GM18868 (cell line): ENCODE measurements at regions not wholly inside any gene's neighbourhood (a gene's known extent, or its start where the extent isn't known, plus 50 kb on each side); places are given as distances from the start of the nearest gene placed in this dataset.

ENCODE experiments used
- ATAC-seq: cut with Tn5 transposase; IDR thresholded peaks from one replicate; pipeline ENCODE4 v1.9.1; 2021; ENCODE audit warnings: mild to moderate bottlenecking, moderate library complexity; ENCODE audit not compliant: unreplicated experiment

DNA sequence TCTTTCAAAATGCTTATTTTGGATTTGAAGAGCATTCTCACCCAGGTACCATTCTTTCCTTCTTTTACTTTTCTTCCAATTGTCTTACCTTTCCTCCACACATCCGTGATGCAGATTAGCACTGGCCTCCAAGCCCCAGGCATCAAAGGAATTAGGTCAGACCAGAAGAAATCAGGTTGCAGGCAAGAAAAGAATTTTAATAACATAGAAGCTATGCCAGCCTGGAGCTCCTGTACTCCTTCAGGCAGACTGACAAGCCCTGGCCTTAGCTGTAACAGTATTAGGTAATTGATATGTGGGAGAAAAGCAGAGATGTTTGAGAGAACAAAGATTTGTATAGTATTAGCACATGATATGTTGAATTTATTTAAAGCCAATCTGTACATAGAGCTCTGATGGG lies 390.4 kb upstream of the ADGRL2 start:
- no peak for ATAC-seq

DNA sequence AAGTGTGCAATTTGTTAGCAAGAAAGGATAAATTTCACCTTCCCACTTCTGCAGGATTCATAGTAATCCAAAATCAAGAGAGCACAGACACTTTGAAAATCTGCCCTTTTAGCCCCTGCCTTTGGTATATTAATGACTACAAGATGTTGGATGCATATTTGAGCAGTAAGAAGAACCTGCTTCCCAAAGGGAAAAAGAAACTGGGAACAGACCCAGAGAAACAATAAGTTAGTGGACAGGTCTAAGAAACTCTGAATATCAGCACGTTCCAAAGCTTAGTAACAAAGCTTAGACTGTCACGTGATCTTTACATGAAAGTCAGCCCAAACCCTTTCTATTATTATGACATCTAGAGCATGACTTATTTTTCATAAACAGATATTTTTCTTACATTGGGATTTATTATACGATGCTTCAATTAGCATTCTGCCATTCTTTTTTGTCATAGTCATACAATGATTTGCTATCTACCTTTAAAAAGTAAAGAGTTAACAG lies 390.9 kb upstream of the ADGRL2 start:
- no peak for ATAC-seq

DNA sequence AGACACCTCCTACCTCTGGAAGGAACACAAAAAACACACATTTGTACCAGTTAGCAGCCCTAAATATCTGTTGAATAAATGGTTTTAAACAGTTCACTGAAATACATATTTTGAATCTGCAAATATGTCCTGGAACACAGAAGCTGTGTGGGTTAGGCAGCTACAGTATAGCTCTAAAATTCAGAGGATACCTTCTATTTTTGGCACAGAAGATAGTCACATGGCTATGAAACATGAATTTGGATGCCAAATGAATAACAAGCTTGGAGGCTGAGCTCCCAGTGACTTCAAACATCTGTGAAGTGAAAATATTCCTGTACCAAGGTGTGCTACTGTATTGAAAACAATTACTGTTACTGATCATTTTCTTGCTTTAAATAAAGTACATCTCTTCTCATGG lies 391.5 kb upstream of the ADGRL2 start:
- no peak for ATAC-seq

DNA sequence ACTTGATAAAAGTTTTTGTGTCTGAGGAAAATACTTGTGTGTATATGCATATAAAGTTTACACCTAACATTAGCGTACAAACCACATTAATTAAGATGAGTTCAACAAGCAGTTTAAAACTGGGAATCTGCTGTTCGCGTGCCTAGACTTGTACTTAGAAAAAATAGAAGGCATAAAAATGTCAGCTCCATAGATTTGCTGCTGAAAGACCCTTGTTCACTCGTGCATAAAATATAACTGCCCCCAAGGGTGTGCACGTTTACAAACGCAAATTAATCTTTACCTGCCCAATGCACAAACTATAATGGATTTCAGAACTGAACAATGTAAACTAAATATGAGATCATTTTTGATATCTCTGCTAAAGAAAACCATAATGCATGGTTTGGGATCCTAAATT lies 392.3 kb upstream of the ADGRL2 start:
- ATAC-seq: no peak

DNA sequence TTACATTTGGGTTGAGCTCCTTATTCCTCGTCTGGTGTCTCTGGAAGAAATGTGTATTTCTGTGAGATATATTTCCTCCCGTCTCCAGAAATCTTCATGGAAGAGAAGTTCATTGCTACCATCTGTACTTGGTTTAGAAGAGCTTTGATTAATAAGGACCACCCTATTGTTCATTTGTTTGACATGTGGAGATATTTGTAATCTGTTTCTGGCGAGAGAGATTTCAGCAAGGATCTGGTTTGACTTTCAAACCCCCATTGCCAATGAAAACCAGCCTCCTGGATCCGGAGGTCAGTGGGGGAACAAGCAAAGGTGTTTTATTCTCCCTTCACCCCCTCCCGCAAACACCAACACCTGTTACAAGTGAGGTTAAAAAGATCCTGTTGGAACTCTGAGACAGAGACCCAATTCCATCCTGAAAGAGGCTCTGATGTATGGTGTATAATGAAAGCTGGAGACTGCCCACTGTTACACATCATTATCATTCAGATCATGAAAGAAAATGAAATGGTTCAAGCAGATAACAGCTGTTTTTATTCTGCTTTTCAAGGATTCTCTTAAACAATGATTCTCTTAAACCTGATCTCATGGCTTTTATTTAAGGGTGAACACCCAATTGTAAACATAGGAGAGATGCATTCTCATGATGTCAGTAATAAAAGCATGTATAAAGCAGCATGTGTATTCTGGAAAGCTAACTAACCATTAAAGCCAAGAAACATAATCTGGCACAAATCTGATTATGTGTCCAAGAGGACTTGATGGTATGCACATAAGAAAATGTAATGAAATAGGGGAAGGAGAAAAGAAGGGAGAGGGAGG lies 393.5 kb upstream of the ADGRL2 start:
- no peak for ATAC-seq

DNA sequence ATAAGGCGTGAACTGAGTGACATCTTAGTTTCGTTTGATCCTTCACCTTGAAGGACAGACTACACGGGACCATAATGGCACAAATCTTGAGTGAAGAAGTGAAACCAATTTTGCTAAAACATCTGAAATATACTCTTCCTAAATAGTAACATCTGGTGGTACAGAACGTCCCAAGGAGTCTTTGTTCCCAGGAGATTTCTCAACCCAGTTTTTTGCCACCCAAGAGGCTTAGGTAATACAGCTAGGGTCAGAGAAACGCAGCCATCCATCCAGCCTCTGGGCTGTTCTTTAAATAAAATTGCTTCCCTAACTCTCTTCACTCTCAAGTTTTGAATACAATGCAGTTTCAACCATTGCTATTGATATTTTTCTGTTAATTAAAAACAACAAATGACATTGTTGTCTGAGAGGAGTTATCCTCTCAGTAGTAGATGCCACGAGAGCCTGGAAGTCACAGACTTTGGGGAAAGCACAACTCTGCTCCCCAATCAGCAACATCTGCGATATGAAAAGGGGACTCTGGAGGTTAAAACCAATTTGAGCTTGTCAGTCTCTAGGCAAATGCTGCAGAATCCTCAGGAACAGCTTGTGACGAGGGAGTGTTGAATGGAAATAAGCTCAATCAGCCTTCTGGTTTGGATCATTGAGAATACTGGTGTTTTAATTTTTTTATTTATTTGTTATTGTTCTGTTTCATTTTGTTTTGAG lies 394.3 kb upstream of the ADGRL2 start:
- no peak for ATAC-seq

DNA sequence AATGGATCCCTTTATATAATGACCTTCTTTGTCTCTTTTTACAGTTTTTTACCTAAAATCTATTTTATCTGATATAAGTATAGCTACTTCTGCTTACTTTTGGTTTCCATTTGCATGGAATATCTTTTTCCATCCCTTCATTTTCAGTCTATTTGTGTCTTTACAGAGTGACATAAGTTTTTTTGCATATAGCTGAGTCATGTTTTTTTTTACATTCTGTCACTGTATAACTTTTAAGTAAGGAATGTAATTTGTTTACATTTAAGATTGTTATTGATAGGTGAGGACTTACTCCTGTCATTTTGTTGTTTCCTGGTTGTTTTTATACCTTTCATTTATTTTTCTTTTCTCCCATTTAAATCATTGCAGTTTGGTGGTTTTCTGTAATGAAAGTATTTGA lies 402.7 kb upstream of the ADGRL2 start:
- ATAC-seq: no peak

DNA sequence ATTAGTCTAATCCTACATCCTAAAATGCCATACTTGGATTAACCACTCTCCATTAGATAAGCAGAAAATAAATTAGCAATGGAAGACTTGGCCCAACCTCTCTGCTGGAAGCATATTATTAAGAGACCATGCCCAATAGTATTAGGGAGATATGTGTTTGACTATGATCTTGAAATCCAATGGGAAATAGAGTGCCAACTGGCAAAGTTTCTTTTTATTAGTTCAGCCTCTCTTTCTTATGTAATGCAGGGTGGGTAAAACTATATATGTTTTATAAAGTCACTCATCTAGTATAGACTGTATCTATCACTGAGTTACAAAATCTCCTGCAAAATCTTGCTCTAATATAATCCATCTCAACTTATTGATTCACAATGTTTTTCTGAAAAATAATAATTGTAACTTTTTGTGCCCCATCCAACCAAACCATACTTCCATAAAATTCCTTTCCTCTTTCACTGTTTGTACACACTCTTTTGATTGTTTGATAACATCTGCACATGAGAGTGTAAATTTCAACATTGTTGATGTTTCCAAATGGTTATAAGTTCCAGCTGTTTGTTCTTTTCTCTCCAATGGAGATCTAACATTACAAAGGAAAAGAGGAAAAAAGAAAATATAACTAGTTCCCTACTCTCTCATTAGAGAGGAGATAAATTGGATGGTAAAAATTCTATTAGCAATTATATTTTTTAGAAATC lies 408.1 kb upstream of the ADGRL2 start:
- no peak for ATAC-seq

DNA sequence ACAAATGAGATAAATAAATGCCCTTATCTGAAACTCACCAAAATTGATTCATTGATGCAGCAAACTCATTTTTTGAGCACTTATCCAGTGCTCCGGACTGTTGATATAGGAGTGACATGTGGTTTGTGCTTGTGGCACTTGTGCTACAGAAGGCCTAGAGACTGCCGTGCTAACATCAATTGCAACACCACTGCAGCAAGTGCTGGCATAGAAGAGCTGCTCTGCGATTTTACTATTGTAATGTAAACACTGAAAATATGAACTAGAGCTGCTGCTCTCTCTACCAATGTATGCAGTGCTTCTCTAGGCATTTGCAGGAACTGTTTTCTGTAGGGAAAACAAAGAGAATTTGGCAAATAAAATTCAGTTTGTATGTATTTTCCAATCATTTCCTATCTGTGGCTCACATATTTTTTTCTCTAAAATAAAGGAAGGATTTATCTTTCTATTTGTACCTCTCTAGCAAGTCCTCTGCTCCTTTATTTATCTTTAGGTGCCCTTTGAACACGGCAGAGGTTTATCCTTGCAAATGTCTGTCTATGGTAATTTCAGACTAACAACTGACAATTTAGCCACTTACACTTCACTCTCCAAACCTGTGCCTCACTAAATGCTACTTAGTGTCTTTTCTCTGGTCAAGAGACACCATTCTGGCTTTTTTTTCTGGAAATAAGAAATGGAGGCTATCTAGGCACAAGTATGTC lies 409.5 kb upstream of the ADGRL2 start:
- ATAC-seq: no peak

DNA sequence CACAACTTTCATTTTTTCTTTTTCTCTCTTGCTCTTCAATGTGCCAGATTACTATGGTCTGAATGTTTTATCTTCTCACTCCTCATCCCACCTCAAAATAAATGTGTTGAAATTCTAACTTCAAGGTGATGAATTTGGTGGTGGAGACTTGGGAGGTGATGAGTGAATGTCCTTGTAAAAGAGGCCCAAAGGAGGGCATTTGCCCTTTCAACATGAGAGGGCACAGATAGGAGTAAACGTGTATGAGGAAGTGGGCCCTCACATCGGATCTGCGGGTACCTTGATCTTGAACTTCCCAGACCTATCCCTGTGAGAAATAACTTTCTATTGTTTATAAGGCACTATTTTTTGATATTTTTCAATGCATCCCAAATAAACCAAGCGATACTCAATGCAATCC lies 412.3 kb upstream of the ADGRL2 start:
- no peak for ATAC-seq

DNA sequence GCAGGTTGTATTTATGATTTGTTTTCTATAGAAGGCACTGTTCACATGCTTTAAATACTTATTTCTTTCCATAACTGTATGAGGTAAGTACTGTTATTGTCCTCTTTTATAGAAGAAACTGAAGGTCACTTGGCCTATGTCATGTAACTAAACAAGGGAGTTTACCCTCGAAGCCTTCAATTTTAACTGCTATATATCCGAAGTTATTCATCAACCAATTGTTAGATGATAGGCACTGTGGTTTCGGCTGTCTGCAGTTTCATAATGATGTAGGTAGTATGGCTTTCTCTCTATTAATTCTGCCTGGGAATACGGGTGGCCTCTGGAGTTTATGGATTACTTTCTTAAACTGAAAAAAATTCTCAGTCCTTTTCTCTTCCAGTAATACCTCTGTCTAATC lies 413.3 kb upstream of the ADGRL2 start:
- no peak for ATAC-seq

DNA sequence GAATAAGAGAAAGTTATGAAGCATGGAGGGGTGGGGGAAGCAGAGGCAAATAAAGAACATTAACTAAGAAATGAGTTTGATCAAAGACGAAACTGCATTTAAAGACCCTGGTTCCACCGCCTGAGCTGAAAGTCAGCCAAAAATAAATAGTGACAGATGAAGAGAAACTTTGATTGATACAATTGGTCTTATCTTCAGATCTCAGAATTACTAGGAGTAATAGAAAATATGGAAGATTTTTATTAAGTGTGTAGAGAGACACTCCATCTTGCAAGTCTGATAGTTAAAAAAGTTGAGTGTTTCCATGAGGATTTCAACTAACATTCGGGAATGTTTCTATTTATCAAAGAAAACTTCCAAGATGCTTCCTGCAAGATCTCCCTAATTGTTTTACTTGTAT lies 418.2 kb upstream of the ADGRL2 start:
- no peak for ATAC-seq

DNA sequence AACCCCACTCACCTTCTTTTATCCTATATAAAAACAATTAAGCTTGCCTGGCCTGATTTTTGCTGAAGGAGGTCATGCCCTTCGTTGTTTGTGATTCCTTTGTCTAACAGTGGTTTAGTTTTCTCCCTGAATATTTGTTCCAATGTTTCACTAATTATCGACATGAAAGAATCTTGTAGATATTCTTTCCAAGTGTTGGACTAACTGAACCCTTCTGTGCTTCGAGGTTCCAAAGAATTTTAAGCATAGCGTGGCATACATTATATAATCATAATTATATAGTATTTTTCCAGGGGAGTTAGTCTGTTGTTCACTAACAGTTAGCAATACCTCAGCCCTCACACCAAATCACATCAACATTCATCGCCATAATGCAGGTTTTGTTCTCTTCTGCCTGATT lies 418.9 kb upstream of the ADGRL2 start:
- no peak for ATAC-seq

DNA sequence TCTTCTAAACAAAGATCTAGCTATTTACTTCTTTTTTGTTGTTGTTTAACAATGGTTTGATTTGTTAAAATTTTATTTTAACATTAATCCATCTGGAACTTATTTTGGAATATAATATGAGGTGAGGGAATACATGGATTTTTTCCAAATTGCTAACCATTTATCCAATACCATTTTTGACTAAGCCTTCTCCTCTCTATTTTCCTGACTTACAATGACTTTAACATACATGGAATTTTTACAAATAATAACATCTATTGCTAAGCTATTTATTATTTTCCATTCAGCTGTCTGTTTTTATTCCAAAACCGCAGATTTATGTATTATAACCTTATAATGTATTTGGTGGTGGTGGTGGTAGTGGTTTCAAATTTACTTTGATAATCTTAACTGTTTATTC lies 420.3 kb upstream of the ADGRL2 start:
- ATAC-seq: no peak

DNA sequence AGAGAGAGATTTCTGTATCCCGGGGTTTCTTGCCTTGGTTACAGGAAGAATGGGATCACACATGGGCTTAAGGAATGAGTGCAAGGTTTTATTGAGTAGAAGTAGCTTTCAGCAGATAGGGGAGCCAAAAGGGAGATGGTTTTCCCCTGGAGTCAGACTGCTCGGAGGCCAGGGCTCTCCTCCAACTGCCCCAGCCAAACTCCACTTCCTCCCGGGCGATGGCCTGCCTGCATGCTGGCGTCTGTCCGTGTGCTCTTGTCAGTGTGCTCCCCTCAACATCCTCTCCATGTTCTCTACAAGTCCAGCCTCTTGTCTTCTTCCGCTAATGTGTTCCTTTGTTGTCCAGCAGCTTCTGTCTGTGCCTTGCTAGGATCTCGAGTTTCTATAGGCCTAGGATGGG lies 421.3 kb upstream of the ADGRL2 start:
- ATAC-seq: no peak

DNA sequence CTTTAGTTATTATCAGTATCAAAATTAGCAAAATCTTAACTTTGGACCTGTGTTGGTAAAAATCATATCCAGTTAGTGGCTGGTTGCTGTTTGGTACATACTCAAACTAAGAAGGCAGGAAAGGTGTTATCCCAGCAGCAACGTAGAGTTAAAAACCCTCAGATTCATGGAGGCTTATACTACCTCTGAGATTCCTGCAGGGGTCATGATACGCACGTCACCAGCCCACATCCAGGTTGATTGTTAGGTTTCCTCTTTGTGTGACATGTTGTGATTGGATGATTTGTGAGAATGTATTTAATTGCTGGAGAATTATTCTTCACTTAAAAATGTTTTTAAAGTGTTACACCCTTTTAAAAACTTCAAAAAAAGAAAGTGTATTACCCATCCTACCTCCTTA lies 423.3 kb upstream of the ADGRL2 start:
- no peak for ATAC-seq

DNA sequence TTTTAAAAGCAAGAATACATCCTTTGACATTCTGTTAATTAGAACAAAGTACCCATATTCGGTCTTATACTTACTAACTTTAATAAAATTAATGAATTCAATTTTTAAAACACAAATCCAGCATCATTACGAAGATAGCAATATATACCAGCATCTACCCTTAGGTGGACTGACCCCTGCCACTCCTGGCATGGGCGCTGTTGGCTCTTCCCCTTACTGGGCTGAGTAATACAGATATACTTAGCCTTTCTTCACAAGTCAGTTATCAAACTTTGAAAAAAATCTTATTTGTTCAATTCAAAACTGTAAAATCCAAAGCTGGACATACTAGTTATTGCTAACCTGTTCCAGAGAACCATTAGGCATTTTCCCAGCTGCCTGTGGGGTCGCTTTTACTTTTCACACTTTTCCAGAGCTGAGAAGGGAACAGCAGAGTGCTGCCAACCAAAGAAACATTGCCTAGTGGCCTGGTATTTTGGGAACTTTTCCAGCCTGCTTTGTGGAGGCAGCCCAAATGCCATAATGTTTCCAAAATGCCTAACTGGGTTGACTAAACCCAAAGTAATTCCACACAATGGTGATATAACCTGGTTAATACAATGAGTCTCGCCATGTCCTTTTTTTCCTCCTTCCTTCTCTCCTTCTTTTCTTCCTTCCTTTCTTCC lies 424.7 kb upstream of the ADGRL2 start:
- ATAC-seq: no peak

DNA sequence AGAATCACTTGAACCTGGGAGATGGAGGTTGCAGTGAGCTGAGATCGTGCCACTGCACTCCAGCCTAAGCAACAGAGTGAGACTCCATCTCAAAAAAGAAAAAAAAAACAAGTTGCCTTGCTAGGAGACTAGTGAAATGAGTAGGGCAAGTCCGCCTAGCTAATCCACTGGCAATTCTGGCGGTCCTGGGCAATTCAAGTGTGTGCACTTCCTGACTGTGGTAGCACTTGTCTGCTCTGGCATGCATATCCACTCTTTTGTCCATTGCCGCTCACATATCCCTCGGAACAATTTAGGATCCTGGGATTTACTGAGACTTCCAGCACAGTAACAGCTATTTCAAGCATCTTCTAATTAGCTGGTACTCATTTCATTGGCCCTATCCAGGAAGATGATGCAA lies 426.3 kb upstream of the ADGRL2 start:
- no peak for ATAC-seq

DNA sequence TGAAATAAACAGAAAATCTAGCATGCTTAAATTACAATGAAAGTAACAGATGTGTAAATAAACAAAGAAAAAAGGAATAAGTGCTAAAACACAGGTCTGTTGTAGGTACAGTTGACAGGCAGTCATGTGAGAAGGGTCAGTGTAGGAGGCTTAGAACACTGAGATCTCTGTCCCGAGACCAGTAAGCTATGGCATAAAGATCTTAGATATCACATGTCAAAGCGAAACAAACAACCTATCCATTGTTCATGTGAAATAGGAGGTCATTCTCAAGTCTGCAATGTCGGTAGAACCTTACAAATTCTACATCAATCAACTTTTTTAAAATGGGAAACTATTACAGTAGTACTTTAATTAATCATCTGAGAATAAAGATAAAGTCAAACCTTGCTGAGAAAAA lies 428.9 kb upstream of the ADGRL2 start:
- no peak for ATAC-seq

DNA sequence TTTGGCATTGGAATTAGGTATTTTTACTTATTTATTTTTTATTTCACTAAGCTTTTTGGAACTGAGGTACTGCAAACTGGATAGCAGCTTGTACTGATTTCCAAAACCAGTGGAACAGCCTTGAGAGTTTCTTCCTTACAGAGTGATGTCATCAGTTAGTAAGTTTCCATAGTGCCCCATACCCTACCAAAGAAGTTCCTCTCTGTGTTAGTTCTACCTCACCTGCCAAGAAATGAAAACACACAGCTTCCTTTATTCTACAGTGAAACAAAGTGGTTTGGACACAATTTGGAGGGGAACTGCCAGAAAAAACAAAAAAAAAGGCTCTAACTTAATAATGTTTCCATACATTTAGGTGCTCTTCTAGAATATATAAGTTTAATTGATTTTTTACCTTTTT lies 430.9 kb upstream of the ADGRL2 start:
- ATAC-seq: no peak

DNA sequence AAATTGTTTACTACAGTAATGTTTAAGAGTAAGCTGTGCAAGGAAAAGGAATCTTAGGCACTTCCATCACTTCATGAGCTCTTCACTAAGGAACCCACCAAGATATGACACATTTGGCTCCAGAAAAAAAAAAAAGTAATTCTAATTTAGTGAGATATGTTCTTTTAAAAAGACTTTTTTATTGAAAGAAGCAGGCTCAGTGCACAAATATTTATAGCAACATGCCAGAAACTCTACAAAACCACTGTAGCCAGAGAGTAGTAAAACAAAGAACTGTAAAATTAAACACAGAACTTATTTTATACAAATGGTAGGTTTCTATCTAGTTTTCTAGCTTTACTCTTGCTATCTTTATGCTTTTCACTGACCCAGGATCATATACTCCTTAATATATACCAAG lies 434.6 kb upstream of the ADGRL2 start:
- ATAC-seq: no peak
